Tibial nerve (tissue), 4 donors: ENCODE measurements at regions not wholly inside any gene's neighbourhood (a gene's known extent, or its start where the extent isn't known, plus 50 kb on each side); places are given as distances from the start of the nearest gene placed in this dataset.

Source experiments
- EP300 ChIP-seq, 2 donors: sonication (generic); formaldehyde crosslinking; IDR thresholded peaks; one replicate each; pipeline ENCODE4 v1.6.1; 2017; ENCODE audit warnings: antibody characterized with exemption in 2 of 2, mild to moderate bottlenecking in 1 of 2
- POLR2A ChIP-seq, 2 donors: fragments of 450-650 bp; IDR thresholded peaks; one replicate each; pipeline ENCODE4 v1.6.1; 2017; ENCODE audit warnings: antibody characterized with exemption in 2 of 2, mild to moderate bottlenecking in 2 of 2, moderate library complexity in 2 of 2
- TF ChIP-seq, protein P1 (sequence below), 5 experiments: fragments of 200-600 bp in 3 of 5; fragments of 450-650 bp in 2 of 5; sonication (generic) in 3 of 5; IDR thresholded peaks; one replicate each; pipeline ENCODE4 v1.5.1; 2016 to 2019; ENCODE audit warnings: antibody characterized with exemption in 5 of 5, mild to moderate bottlenecking in 3 of 5, moderate library complexity in 2 of 5

- TF ChIP-seq, protein P1, sequence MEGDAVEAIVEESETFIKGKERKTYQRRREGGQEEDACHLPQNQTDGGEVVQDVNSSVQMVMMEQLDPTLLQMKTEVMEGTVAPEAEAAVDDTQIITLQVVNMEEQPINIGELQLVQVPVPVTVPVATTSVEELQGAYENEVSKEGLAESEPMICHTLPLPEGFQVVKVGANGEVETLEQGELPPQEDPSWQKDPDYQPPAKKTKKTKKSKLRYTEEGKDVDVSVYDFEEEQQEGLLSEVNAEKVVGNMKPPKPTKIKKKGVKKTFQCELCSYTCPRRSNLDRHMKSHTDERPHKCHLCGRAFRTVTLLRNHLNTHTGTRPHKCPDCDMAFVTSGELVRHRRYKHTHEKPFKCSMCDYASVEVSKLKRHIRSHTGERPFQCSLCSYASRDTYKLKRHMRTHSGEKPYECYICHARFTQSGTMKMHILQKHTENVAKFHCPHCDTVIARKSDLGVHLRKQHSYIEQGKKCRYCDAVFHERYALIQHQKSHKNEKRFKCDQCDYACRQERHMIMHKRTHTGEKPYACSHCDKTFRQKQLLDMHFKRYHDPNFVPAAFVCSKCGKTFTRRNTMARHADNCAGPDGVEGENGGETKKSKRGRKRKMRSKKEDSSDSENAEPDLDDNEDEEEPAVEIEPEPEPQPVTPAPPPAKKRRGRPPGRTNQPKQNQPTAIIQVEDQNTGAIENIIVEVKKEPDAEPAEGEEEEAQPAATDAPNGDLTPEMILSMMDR (IDR thresholded peaks at IDR 0.05), result no peak
- no peak for TF ChIP-seq POLR2A (IDR thresholded peaks at IDR 0.05)
- TF ChIP-seq EP300 (IDR thresholded peaks at IDR 0.05), result no peak
Measured at GRCh38 chrX:36844857-36845256, 163.3 kb upstream of the FAM47C start.
